Thymus (tissue), 11 donors: ENCODE measurements at regions not wholly inside any gene's neighbourhood (a gene's known extent, or its start where the extent isn't known, plus 50 kb on each side); places are given as distances from the start of the nearest gene placed in this dataset.

ENCODE experiments used
- DNase-seq, 9 donors: peaks; one replicate each; pipeline ENCODE4 v3.0.0-alpha.2; 2013; ENCODE audit warnings: low spot score in 9 of 9, low read depth in 6 of 9, missing footprints in 1 of 9
- H3K27ac ChIP-seq, 2 donors: one replicate each; pipeline ENCODE4 v1.5.1; 2013; ENCODE audit warnings: control low read depth in 1 of 2, low read depth in 1 of 2, low read length in 1 of 2, mild to moderate bottlenecking in 1 of 2, moderate library complexity in 1 of 2
- H3K27me3 ChIP-seq, 2 donors: one replicate each; pipeline ENCODE4 v1.5.1; 2013; ENCODE audit warnings: low read length in 1 of 2; ENCODE audit not compliant: control insufficient read depth in 2 of 2, insufficient read depth in 1 of 2
- H3K36me3 ChIP-seq, 2 donors: one replicate each; pipeline ENCODE4 v1.5.1; 2013; ENCODE audit warnings: low read length in 1 of 2, mild to moderate bottlenecking in 1 of 2, moderate library complexity in 1 of 2; ENCODE audit not compliant: control insufficient read depth in 2 of 2, insufficient read depth in 2 of 2
- H3K4me1 ChIP-seq, 2 donors: one replicate each; pipeline ENCODE4 v1.5.1; 2013; ENCODE audit warnings: low read length in 2 of 2; ENCODE audit not compliant: control insufficient read depth in 2 of 2, insufficient read depth in 2 of 2
- H3K4me3 ChIP-seq, 2 donors: one replicate each; pipeline ENCODE4 v1.5.1; 2013; ENCODE audit warnings: low read length in 2 of 2, control low read depth in 1 of 2, mild to moderate bottlenecking in 1 of 2
- H3K9me3 ChIP-seq, 2 donors: one replicate each; pipeline ENCODE4 v1.5.1; 2013; ENCODE audit warnings: low read length in 1 of 2, mild to moderate bottlenecking in 1 of 2; ENCODE audit not compliant: control insufficient read depth in 2 of 2, insufficient read depth in 1 of 2
- WGBS: extraction: QIAGEN DNeasy Blood & Tissue Kit; methylation state at CpG from one replicate; pipeline ENCODE4 v1.1.7; 2013; 5-methylcytosine and 5-hydroxymethylcytosine counted together
- donor health status: healthy.

DNA sequence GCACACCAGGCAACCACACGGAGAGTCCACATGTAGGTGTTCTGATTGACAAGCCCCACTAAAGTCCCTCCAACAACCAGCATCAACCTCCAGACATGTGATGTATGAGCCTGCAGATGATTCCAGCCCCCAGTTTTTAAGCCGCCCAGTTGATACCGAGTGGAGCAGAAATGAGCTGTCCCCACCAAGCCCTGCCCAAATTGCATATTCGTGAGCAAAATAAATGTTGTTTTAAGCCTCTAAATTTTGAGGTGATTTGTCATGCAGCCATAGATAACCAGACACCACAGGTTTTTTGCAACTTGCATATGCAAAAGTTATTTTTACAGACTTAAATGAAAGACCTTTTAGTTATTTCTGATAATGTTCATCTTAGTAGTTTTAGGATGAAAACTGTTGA is 187.7 kb downstream of the PIK3R1 start:
- H3K9me3 ChIP-seq: no peaks in the 10 kb centered on the region
- H3K4me3 ChIP-seq: no peak overlapping the region
- H3K27me3 ChIP-seq: no peaks in the 10 kb centered on the region
- H3K27ac ChIP-seq: no peak overlapping the region
- DNase-seq: no peak
- WGBS: 97% methylated on average over 4 of the region's 4 CpGs
- peaks cover 11 to 12% of the 10 kb centered on the region in 2 donors for H3K4me1 ChIP-seq
- no peaks in the 10 kb centered on the region for H3K36me3 ChIP-seq

DNA sequence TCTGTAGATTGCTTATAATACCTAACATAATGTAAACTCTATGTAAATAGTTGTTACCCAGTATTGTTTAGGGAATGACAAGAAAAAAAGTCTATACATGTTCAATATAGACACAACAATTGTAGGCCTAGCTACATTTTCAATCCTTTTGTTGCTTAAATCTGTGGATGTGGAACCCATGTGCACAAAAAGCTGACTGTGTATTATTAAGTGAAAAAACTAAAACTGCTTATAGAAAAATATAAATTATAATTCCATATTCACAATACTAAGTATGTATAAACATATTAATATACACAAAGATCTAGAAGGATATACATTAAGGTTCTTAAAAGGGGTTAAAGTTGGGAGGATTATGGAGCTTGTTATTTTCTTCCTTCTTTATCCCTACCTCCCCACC is 188.7 kb downstream of the PIK3R1 start:
- Histone ChIP-seq H3K36me3 (no peaks in the 10 kb centered on the region), H3K4me1 (peaks cover 11 to 12% of the 10 kb centered on the region in 2 donors), H3K27me3 (no peaks in the 10 kb centered on the region), H3K9me3 (no peaks in the 10 kb centered on the region), H3K4me3 (no peak overlapping the region), H3K27ac (no peak overlapping the region)
- DNase-seq: no peak

DNA sequence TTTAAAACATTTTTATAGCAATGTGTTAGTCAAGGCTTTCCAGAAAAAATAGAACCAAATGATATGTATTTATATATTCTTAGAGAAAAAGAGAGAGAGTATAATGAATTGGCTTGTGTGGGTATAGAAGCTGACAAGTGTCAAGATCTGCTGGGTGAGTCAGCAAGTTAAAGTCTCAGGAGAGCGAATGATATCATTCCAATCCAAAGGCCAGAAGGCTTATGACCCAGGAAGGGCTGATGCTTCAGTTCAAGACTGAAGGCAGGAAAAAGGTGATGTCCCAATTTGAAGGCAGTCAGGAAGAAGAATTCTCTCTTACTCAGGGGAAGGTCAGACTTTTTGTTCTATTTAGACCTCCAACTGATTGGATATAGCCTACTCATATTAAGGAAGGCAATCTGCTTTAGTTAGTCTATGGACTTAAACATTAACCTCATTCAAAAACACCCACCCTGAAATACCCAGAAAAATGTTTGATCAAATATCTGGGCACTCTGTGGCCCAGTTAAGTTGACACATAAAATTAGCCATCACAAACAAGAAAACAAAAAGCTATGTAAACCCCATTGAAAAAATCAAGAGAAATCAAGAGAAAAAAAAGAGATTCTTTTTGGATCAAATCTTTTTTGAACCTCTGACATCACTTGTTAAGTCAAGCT is 189.6 kb downstream of the PIK3R1 start:
- Histone ChIP-seq H3K4me3 (no peak overlapping the region), H3K27me3 (no peaks in the 10 kb centered on the region), H3K27ac (peak overlapping the region in 1 of 2 donors; percentile 5), H3K36me3 (no peaks in the 10 kb centered on the region), H3K4me1 (peaks cover 11 to 12% of the 10 kb centered on the region in 2 donors), H3K9me3 (no peaks in the 10 kb centered on the region)
- no peak for DNase-seq
- 93% methylated on average over 1 of the region's 1 CpG for WGBS

DNA sequence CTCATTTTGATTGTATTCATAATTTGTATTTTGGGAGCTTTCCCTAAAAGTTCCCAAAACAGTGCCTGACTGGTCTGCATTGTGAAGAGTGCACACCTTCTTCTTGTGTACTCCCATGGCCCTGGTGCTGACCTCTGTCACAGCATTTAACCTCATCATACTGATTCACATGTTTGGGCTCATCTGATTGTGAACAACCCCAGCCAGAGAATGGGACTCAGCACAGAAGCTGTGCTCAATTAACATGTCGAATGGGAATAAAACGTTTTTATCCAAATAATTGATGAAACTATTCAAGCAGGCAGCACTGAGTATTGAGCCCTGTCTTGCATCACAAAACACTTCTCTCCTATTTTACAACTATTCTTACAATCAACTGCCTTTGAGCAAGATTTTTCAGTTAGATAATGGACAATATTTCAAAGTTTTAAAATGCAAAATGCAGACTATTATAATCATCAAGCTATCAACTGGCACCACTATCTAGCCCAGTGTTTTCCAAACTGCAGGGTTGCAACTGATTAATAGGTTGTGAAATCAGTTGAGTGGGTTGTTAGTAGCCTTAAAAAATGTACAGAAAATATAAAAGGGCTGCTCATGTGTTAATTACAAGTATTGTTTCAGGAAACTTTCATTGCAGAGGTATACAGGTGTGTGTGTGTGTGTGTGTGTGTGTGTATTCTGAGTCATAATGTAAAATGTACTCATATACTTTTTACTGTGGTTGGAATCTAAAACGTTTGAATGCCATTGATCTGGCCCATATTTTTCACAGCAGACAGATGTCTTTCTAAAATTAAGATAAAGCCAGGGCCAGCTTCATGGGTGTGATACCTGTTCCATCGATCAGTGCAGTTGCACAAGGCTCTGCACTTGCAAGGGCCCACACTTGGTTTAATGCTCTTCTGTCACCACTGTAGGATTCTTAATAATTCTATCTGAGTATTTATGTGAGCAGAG is 190.5 kb downstream of the PIK3R1 start:
- H3K27ac ChIP-seq: peak overlapping the region; percentile 28 to 76
- H3K4me1 ChIP-seq: peaks cover 11 to 12% of the 10 kb centered on the region in 2 donors
- no peaks in the 10 kb centered on the region for H3K9me3 ChIP-seq
- DNase-seq: no peak
- no peak overlapping the region for H3K4me3 ChIP-seq
- 70% methylated on average over 4 of the region's 4 CpGs for WGBS
- H3K27me3 ChIP-seq: no peaks in the 10 kb centered on the region
- H3K36me3 ChIP-seq: no peaks in the 10 kb centered on the region

DNA sequence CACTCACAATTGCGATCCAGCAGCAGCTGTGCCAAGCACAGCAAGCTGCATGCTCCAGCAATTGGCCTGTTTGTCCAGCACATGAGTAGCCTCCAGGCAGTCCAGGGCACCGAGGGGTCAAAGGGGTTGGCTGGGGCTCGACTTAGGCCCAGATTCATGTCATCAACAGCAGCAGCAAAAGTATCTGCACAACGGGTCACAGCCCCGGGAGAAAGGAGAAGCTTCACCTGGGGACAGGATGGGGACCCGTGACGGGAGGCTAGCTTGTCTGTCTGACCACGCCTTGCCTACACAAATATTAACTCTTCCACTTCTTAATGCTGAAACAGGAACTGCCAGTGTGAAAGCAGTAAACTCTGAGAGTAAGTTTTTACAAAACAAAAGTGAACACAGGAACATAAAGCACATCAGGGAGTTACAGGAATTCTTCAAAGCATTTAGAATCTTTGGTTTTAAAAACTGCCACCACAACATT is 191.2 kb downstream of the PIK3R1 start:
- peaks cover 11 to 12% of the 10 kb centered on the region in 2 donors for H3K4me1 ChIP-seq
- no peaks in the 10 kb centered on the region for H3K36me3 ChIP-seq
- H3K27ac ChIP-seq: peak overlapping the region; percentile 28 to 76
- no peak overlapping the region for H3K4me3 ChIP-seq
- H3K27me3 ChIP-seq: no peaks in the 10 kb centered on the region
- DNase-seq: peak in 2 of 9 donors; percentile 33 to 63
- no peaks in the 10 kb centered on the region for H3K9me3 ChIP-seq
- WGBS: 34% methylated on average over 8 of the region's 8 CpGs

DNA sequence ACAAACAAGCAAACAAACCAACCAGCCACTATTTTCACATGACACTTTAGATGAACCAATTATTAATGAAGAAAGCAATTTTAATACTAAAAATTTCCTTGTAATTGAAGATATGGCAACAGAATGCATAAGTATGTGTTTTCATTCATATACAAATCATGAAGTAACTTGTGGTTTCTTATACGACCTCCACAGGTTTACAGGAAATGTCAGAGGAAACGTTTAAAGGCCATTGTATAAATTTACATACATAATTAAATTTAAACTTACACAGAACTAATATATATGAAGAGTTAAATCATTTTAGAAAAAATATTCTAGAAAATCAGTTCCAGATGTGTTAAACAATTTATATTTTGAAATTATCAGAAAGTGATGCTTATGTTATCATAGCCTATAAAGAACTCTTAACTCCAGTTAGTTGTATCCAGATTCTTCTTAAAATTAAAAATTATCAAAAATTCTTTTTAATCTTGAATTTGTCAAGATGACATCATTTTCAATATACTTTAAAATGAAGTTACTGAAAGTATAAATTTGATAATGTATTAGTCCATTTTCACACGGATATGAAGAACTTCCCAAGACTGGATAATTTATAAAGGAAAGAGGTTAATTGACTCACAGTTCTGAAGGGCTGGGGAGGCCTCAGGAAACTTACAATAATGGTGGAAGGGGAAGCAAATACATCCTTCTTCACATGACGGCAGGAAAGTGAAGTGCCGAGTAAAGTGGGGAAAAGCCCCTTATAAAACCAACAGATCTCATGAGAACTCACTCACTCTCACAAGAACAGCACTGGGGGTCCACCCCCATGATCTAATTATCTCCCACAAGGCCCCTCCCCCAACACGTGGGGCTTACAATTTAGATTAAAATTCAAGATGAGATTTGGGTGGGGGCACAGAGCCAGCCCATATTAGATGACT is 192.0 kb downstream of the PIK3R1 start:
- no peak overlapping the region for H3K4me3 ChIP-seq
- H3K27ac ChIP-seq: peak overlapping the region in 1 of 2 donors; percentile 28
- WGBS: 59% methylated on average over 6 of the region's 6 CpGs
- peaks cover 11 to 12% of the 10 kb centered on the region in 2 donors for H3K4me1 ChIP-seq
- no peaks in the 10 kb centered on the region for H3K9me3 ChIP-seq
- H3K27me3 ChIP-seq: no peaks in the 10 kb centered on the region
- peak in 1 of 9 donors; percentile 56 for DNase-seq
- H3K36me3 ChIP-seq: no peaks in the 10 kb centered on the region

DNA sequence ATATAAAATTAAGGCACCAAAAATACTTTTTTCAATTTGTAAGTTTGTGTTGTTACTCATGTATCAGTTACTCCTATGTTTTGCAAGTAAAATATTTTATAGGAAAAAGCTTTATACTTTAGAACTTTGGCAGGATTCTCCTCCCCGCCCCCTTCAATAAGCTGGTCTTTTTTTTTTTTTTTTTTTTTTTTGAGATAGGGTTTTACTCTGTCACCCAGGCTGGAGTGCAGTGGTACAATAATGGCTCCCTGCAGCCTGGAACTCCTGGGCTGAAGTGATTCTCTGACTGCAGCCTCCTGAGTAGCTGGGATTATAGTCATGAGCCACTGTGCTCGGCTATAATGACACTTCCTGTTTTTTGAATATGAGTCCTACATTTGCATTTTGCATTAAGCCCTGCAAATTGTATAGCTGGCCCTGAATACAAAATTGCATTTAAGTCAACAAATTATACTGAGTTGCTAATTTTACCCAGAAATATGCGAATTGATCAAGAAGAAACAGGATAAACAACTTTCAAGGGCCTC is 192.9 kb downstream of the PIK3R1 start:
- no peak overlapping the region for H3K27ac ChIP-seq
- H3K36me3 ChIP-seq: no peaks in the 10 kb centered on the region
- H3K27me3 ChIP-seq: no peaks in the 10 kb centered on the region
- H3K4me1 ChIP-seq: peaks cover 11 to 12% of the 10 kb centered on the region in 2 donors
- H3K4me3 ChIP-seq: no peak overlapping the region
- no peaks in the 10 kb centered on the region for H3K9me3 ChIP-seq
- DNase-seq: no peak
- 89% methylated on average over 3 of the region's 3 CpGs for WGBS

DNA sequence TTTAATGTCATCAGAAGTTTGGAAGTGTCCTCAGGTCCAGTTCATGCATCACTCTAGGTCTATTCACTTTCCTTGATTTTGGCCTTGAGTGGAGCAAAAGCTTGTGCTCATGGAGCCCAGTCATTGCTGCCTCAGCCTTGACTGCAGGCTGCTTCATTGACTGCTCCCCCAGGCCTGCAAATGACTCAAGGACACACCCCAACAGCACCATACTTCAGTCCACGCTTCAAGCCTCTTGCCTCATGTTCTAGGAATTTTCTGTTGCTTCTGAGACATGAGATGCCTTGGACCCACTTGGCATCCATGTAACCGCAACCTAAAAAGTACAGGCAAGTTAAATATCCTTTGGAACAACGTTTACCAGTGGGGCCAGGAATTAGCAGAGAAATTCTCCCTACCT is 193.7 kb downstream of the PIK3R1 start:
- H3K4me3 ChIP-seq: no peak overlapping the region
- no peaks in the 10 kb centered on the region for H3K36me3 ChIP-seq
- WGBS: 95% methylated on average over 3 of the region's 3 CpGs
- no peaks in the 10 kb centered on the region for H3K9me3 ChIP-seq
- H3K4me1 ChIP-seq: peaks cover 11 to 12% of the 10 kb centered on the region in 2 donors
- no peak overlapping the region for H3K27ac ChIP-seq
- DNase-seq: no peak
- no peaks in the 10 kb centered on the region for H3K27me3 ChIP-seq
